GM12878 (cell line): ENCODE measurements at regions not wholly inside any gene's neighbourhood (a gene's known extent, or its start where the extent isn't known, plus 50 kb on each side); places are given as distances from the start of the nearest gene placed in this dataset.

Experiments
- EZH2 ChIP-seq: IDR thresholded peaks from 2 replicates; pipeline ENCODE4 v1.6.1; 2012; ENCODE audit warnings: low read depth, mild to moderate bottlenecking, control low read depth, inconsistent platforms, low read length, borderline replicate concordance; ENCODE audit not compliant: control insufficient read depth
- FOS ChIP-seq: IDR thresholded peaks from 3 replicates; pipeline ENCODE4 v1.6.1; 2011; ENCODE audit warnings: borderline replicate concordance; ENCODE audit not compliant: insufficient read length; ENCODE audit errors: extremely low read depth
- MXI1 ChIP-seq: fragments of 150-350 bp; IDR thresholded peaks from 2 replicates; pipeline ENCODE4 v1.6.1; 2011; ENCODE audit warnings: low read depth, mild to moderate bottlenecking, inconsistent platforms, low read length, improper control_type of control experiment
- NR2F1 ChIP-seq: fragments of 450-650 bp; conservative IDR thresholded peaks from 2 replicates; pipeline ENCODE4 v1.6.1; 2017; ENCODE audit warnings: mild to moderate bottlenecking
- POLR2A ChIP-seq: IDR thresholded peaks from 2 replicates; pipeline ENCODE4 v1.6.1; 2011; ENCODE audit warnings: low read depth, mild to moderate bottlenecking, low read length
- TARDBP ChIP-seq: IDR thresholded peaks from 2 replicates; pipeline ENCODE4 v1.6.1; 2016; ENCODE audit warnings: borderline replicate concordance
- TF ChIP-seq, protein P1 (sequence below), 3 experiments: IDR thresholded peaks in 2 of 3; conservative IDR thresholded peaks in 1 of 3; 2 replicates each; pipeline ENCODE4 v1.5.1; 2011; ENCODE audit warnings: low read depth in 3 of 3, low read length in 3 of 3, mild to moderate bottlenecking in 3 of 3, control low read depth in 2 of 3, moderate library complexity in 2 of 3, inconsistent platforms in 1 of 3, mixed read lengths in 1 of 3; ENCODE audit not compliant: control insufficient read depth in 2 of 3, insufficient read depth in 1 of 3; ENCODE audit errors: extremely low read depth in 1 of 3
- TF ChIP-seq, protein P2 (sequence below): IDR thresholded peaks from 2 replicates; pipeline ENCODE4 v1.6.1; 2011; ENCODE audit warnings: borderline replicate concordance, low read depth, mild to moderate bottlenecking, moderate library complexity, mixed read lengths, low read length; ENCODE audit not compliant: insufficient read depth; ENCODE audit errors: extremely low read length
- TF ChIP-seq, protein P3 (sequence below): fragments of 450-650 bp; IDR thresholded peaks from 2 replicates; pipeline ENCODE4 v1.6.1; 2018; ENCODE audit warnings: borderline replicate concordance, mild to moderate bottlenecking; ENCODE audit not compliant: partially characterized antibody
- TF ChIP-seq, protein P4 (sequence below): IDR thresholded peaks from 2 replicates; pipeline ENCODE4 v1.6.1; 2012; ENCODE audit warnings: mild to moderate bottlenecking, low read depth, low read length

DNA sequence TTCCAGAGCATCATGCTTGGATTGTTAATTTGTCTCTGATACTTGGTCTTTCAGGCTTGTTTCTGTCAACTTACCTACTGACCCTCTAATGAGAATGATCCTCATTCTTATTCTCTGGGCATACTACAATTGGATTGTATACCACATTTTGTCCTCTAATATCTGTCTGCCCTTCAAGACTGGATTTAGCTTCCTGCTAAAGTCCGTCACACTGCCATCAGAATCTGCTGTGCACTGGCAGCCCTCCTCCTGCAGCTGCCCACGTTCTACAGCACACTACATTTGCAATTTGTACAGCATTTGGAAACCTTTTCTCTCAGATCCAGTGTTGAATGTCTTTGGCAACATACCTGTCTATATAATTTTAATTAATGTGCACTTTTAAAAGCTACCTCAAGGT lies 183.1 kb downstream of the ZNF330 start:
- TF ChIP-seq, protein P1, sequence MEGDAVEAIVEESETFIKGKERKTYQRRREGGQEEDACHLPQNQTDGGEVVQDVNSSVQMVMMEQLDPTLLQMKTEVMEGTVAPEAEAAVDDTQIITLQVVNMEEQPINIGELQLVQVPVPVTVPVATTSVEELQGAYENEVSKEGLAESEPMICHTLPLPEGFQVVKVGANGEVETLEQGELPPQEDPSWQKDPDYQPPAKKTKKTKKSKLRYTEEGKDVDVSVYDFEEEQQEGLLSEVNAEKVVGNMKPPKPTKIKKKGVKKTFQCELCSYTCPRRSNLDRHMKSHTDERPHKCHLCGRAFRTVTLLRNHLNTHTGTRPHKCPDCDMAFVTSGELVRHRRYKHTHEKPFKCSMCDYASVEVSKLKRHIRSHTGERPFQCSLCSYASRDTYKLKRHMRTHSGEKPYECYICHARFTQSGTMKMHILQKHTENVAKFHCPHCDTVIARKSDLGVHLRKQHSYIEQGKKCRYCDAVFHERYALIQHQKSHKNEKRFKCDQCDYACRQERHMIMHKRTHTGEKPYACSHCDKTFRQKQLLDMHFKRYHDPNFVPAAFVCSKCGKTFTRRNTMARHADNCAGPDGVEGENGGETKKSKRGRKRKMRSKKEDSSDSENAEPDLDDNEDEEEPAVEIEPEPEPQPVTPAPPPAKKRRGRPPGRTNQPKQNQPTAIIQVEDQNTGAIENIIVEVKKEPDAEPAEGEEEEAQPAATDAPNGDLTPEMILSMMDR (IDR thresholded peaks at IDR 0.05 in 2 of 3, conservative IDR thresholded peaks at IDR 0.05 in 1 of 3; ENCODE audit: control insufficient read depth in 2 of 3, extremely low read depth in 1 of 3, insufficient read depth in 1 of 3, low read depth in 3 of 3, low read length in 3 of 3) = no peak
- TF ChIP-seq POLR2A (no peak), NR2F1 (no peak), TARDBP (no peak), EZH2 (no peak), MXI1 (no peak), FOS (no peak)
- TF ChIP-seq, protein P2, sequence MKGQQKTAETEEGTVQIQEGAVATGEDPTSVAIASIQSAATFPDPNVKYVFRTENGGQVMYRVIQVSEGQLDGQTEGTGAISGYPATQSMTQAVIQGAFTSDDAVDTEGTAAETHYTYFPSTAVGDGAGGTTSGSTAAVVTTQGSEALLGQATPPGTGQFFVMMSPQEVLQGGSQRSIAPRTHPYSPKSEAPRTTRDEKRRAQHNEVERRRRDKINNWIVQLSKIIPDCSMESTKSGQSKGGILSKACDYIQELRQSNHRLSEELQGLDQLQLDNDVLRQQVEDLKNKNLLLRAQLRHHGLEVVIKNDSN = no peak
- TF ChIP-seq, protein P3, sequence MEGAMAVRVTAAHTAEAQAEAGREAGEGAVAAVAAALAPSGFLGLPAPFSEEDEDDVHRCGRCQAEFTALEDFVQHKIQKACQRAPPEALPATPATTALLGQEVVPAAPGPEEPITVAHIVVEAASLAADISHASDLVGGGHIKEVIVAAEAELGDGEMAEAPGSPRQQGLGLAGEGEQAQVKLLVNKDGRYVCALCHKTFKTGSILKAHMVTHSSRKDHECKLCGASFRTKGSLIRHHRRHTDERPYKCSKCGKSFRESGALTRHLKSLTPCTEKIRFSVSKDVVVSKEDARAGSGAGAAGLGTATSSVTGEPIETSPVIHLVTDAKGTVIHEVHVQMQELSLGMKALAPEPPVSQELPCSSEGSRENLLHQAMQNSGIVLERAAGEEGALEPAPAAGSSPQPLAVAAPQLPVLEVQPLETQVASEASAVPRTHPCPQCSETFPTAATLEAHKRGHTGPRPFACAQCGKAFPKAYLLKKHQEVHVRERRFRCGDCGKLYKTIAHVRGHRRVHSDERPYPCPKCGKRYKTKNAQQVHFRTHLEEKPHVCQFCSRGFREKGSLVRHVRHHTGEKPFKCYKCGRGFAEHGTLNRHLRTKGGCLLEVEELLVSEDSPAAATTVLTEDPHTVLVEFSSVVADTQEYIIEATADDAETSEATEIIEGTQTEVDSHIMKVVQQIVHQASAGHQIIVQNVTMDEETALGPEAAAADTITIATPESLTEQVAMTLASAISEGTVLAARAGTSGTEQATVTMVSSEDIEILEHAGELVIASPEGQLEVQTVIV = no peak
- TF ChIP-seq, protein P4, sequence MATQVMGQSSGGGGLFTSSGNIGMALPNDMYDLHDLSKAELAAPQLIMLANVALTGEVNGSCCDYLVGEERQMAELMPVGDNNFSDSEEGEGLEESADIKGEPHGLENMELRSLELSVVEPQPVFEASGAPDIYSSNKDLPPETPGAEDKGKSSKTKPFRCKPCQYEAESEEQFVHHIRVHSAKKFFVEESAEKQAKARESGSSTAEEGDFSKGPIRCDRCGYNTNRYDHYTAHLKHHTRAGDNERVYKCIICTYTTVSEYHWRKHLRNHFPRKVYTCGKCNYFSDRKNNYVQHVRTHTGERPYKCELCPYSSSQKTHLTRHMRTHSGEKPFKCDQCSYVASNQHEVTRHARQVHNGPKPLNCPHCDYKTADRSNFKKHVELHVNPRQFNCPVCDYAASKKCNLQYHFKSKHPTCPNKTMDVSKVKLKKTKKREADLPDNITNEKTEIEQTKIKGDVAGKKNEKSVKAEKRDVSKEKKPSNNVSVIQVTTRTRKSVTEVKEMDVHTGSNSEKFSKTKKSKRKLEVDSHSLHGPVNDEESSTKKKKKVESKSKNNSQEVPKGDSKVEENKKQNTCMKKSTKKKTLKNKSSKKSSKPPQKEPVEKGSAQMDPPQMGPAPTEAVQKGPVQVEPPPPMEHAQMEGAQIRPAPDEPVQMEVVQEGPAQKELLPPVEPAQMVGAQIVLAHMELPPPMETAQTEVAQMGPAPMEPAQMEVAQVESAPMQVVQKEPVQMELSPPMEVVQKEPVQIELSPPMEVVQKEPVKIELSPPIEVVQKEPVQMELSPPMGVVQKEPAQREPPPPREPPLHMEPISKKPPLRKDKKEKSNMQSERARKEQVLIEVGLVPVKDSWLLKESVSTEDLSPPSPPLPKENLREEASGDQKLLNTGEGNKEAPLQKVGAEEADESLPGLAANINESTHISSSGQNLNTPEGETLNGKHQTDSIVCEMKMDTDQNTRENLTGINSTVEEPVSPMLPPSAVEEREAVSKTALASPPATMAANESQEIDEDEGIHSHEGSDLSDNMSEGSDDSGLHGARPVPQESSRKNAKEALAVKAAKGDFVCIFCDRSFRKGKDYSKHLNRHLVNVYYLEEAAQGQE = no peak
